Sigmoid colon (tissue), 4 donors: ENCODE measurements at regions not wholly inside any gene's neighbourhood (a gene's known extent, or its start where the extent isn't known, plus 50 kb on each side); places are given as distances from the start of the nearest gene placed in this dataset.

Experiments
- CTCF ChIP-seq, 4 experiments: fragments of 450-650 bp in 3 of 4; fragments of 200-600 bp in 1 of 4; IDR thresholded peaks; one replicate each; pipeline ENCODE4 v1.5.1; 2016 to 2019; ENCODE audit warnings: antibody characterized with exemption in 4 of 4, mild to moderate bottlenecking in 3 of 4, moderate library complexity in 2 of 4
- POLR2A ChIP-seq, 2 donors: fragments of 450-650 bp; IDR thresholded peaks; one replicate each; pipeline ENCODE4 v1.6.1; 2016; ENCODE audit warnings: antibody characterized with exemption in 2 of 2, mild to moderate bottlenecking in 2 of 2, moderate library complexity in 2 of 2
- POLR2AphosphoS5 ChIP-seq, 4 donors: sonication (generic); formaldehyde crosslinking; IDR thresholded peaks; one replicate each; pipeline ENCODE4 v1.6.1; 2017; ENCODE audit warnings: antibody characterized with exemption in 4 of 4

- TF ChIP-seq CTCF (IDR thresholded peaks at IDR 0.05) (no peak), POLR2A (IDR thresholded peaks at IDR 0.05) (no peak), POLR2AphosphoS5 (IDR thresholded peaks at IDR 0.05) (no peak)
These were observed 56.1 kb upstream of the CCN6 start for GRCh38 chr6:111997853-111998208.
